ENCODE measurements at regions not wholly inside any gene's neighbourhood (a gene's known extent, or its start where the extent isn't known, plus 50 kb on each side); places are given as distances from the start of the nearest gene placed in this dataset.

DNA sequence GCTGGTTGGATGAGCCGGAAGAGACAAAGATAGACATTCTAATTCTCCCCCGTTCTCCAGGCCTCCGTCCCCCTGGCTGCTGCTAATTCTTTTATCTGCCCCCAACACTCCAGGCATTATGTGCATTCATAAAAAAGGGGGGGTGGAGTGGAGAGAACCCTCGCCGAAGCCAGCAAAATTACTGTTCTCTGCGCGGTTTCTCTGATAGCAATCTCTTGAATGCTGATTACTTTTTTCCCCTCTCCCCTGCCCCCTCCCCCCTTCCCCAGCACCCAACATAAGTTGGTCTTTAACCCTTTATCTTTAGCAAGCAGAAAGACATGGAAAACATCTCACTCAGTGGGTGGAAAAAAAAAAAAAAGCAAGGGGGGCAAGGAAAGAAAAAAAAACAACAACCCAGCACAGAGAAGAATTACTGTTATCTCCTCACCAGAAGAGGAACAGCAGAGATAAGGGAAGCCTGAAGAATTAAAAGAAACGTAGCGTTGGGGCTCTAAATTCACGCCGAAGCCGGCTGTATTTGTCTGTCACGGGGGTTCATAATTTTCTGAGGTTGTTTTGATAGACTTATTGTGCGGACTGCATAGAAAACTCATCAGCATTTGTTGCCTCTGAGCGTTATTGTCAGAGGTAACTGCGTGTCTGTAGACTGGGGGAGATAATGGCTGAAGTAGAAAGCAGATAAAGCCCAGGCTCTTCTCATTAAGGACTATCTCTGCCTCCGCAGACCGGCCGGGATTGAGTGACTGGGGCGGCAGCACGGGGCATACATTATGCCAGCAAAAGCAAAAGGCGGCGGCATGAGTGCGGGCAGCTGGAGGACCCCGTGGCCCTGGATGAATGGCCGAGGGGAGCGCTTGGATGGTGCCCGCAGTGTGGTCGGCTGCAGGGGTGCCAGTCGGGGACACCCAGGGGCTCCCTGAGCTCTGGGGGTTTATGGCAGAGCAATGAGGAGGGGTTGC, 126.9 kb downstream of the MRM1 start:
- no peak for DNase-seq (ENCODE audit: low read depth)

DNA sequence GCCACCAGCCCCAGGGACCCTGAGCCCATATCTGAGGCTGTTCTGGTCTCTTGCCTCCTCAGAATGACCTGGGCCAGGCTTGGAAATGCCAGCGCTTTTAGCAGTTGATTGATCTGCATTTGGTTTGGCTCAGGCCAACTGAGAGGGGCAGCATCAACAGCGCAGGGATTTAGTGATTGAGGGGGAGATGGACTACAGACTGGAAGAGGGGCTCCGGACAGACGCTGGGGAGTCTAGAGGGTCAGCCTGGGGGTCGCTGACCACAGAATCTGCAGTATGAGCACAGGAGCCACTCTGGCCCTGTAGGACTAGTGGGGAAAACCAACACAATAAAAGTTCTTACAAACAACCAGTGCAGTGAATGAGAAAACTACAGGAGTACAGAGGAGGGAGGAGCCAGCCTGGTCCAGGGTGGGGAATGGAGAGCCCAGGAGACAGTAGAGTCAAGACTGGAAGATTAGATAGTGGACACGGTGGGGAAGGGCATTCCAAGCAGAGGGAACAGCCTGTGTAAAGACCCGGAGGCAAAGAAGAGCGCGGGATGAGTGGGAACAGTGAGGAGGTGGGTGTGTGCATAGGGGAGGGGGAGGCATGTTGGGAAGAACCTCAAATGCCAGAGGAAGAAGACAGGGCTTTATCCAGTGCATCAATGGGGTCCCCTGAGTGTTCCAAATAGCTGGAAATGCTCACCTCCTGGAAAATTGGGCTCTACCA, 128.9 kb downstream of the MRM1 start:
- no peak for DNase-seq (ENCODE audit: low read depth)

DNA sequence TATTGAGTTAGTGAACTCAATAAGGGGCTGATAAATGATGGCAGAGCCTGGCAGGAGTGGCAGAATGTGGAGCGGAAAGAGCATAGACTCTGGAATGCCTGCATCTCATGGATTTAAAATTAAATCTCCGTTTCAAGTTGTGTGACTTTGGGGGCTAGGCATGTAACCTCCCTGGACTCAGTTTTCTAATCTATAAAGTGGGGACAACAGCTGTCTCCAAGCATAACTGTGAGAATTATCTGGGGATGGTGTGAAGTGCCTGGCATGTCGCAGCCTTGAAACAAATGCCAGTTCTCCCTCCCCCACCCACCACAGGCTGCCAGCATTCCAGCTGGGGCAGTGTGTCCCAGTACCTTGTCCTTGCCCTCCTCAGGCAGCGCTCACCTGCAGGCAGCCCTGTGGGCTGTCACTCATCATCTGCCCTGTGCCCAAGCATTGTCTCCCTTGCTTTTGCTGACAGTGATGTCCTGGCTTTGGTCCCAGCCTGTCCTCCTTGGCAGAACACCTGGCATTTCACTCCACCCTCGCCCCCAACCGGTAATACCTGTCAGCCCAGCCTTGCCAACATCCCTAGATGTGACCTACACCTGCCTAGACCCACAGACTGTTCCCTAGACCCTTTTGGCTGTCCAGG, 129.6 kb downstream of the MRM1 start:
- no peak for DNase-seq (ENCODE audit: low read depth)

DNA sequence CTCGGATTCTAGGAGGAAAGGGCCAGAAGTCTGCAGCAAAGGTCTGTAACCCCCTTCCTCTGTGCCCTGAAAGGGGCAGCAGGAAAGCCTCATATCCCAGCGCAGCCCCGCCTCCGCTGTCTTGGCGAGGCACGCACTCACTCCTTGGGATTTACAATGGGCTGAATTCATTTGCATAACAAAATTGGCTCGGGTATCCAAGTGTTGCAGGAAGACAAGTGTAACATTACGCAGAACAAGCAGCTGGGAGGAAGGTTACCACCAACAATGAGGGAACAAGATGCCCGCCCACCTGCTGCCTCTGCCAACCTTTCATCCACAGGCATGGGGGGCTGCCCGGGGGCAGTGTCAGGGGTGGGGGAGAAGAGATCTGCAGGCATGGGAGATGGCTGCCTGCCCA, 130.4 kb downstream of the MRM1 start:
- no peak for DNase-seq (ENCODE audit: low read depth)

DNA sequence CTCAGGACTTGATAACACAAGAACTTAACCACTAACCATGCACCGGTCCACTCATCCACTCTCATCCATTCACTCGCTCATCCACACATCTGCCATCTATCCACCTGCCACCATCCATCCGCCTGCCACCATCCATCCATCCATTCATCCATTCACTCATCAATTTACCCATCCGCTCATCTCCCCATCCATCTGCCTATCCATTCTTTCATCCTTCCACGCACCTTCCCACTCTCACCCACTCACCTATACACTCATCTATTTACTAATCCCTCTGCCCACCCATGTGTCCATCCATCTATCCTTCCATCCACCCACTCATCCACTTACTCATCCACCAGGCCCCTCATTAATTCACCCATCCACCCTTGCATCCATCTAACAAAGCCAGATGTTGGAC, 131.0 kb downstream of the MRM1 start:
- DNase-seq (ENCODE audit: low read depth): no peak

DNA sequence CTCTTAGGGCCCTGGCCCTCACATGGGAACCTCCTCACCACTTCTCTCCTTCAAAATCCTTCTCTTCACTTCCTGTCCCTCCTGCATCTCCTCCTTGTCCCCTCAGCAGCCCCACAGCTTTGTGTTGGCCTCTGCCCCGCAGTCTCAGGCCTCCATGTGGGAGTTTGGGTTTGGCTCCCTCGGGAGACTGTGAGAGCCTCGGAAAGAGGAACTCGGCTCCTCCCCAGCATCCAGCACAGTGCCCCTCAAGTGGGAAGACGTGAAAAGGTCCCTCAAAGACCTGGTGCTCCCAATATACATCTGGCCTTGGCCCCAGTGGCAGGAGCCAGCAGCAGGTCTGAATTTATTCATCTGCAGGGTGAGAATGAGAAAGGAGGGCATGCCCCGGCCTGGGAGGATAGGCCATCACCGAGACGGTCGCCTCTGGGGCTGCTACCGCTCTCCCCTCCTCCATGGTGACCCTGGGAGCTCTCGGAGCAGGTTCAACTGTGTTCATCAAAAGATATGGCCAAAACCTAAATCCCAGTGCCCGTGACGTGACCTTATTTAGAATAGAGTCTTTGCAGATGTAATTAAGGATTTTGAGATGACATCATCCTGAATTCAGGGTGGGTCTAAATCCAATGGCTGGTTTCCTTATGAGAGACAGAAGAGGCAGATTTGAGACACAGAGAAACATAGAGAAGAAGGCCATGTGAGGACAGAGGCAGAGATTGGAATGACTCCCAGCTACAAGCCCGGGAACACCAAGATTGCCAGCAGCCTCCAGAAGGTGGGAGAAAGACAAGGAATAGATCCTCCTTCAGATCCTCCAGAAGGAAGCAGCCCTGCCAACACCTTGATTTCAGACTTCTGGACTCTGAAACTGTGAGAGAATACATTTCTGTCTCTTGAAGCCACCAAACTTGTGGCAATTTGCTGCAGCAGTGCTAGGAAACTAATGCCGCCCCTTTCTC, 135.1 kb downstream of the MRM1 start:
- DNase-seq (ENCODE audit: low read depth): no peak

DNA sequence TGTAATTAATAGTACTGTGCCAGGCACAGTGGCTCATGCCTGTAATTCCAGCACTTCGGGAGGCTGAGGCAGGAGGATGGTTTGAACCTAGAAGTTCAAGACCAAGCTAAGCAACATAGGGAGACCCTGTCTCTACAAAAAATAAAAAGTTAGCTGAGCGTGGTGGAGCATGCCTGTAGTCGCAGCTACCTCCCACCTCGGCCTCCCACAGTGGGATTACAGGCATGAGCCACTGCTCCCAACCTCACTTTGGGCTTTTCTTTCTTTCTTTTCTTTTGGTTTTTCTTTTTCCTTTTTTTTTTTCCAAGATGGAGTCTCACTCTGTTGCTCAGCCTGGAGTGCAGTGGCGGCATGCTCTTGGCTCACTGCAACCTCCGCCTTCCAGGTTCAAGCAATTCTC, 137.8 kb downstream of the MRM1 start:
- DNase-seq (ENCODE audit: low read depth): no peak

DNA sequence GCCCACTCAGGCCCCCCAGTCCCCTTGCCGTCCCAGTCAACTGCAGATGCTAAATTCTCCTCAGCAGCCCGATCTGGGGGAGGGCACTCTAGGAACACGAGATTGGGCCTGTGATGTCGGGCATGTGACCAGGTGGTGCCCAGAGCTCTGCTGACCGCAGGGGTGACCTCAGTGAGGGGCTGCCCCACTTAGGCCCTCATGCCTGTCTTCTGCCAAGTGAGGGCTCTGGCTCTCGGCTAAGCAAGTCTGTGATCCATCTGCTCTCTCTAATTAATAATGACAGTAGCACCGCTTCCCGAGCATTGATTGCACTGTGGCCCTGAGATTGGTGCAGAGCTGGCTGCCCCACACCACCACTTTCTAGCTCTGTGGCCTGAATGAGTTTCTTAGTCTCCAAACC, 138.8 kb downstream of the MRM1 start:
- no peak for DNase-seq (ENCODE audit: low read depth)

DNA sequence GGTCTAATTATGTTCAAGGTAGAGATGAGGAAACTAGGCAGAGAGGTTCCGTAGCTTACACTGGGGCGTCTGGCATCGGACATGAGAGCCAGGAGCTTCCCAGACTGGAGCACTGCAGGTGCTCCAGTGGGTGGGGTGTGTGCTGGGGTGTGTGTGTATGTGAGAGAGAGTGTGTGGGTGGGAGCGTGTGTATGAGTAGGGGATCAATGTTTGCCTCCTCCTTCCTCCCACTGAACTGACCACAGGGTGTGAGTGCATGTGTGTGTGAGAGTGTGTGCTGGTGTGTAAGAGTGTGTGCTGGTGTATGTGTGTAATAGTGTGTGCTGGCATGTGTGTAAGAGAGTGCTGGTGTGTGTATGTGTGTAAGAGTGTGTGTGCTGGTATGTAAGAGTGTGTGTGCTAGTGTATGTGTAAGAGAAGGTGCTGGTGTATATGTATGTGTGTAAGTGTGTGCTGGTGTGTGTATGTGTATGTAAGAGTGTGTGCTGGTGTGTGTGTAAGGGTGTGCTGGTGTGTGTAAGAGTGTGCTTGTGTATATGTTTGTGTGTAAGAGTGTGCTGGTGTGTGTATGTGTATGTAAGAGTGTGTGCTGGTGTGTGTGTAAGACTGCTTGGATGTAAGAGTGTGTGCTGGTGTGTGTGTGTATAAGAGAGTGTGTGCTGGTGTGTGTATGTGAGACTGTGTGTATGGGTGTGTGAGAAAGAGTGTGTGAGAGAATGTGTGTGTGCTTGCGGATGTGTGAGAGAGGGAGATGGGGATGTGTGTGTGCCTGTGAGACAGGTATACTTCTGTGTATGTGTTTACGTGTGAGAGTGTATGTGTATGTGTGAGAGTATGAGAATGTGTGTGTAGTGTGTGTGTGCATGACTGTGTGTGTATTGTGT, 139.9 kb downstream of the MRM1 start:
- DNase-seq (ENCODE audit: low read depth): no peak

DNA sequence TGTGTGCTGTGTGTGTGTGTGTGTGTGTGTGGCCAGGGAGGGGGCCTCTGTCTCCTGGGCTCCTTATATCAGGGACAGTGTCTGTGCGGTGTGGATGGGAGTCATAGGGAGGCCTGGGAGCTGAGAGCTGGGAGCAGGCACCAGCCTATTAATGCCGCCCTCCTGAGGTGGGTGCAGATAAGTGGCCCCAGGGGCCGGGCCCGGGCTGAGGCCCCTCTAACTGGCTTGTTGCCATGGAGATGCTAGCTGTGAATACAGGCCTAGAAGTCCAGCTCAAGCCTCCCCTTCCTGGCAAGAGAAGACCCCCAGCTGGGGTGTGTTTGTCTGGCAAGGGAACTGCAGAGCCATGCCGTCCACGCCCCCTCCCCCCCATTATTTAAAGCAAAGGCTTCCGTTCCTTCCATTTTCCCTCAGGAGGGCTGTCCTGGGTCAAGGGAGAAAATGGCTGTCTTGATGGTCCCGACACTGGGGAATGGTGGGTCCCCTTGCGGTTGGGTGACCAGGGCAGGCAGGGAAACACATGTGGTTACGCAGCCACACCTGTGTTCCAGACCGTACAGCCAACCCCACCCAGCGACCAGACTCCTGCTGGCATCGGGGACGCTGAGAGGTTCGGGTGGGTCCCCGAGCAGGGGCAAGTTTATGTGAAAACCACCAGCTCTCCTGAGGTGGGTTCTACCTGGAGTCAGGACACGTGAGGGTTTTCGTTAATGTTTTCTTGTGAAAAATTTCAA, 141.1 kb downstream of the MRM1 start:
- DNase-seq (ENCODE audit: low read depth): no peak

DNA sequence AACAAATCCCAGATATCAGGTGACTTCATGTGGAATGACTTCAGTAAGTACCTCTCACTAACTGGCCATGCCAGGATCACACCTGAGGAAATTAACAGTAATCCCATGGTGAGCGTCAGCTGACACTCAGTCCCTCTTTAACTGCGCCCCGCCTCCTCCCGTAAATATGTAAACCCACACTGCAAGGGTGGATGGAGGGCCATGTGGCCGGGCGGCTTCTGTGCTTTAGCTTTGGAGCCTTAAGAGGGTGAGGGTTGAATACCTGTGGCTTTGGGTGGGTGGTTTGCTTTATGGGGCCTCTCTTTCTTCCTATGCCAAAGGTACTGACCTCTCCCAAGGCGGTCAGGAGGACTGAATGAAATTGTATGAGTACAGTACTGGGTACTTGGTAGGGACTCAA, 141.7 kb downstream of the MRM1 start:
- DNase-seq (ENCODE audit: low read depth): no peak

DNA sequence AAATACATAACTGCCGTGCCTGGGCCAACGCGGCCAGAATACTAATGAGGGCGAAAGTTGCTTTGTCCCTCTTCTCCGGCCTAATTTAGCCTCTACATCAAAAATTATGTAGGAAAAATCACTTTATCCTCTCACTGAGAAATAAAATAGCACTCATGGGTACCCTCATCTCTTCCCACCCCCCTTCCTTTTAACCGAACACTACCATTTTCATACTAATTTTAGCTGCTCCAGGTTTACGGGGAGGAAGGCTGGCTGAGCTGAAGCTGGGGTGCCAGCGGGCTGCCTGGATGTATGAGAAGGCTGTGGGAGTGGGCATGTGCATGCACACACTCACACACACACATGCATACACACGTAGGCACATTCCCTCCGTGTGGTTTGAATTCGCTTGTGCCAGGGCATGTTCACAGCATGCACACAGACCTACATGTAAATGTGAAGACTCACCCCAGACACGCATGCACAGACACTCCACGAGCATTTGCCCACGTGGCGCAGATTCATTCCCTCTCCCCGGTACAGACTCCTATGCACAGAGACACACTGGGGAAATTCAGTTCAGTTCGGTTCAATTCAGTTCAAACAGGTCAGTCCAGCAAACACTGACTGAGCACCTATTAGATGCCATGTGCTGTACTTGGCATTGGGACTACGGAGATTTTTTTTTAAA, 145.1 kb downstream of the MRM1 start:
- DNase-seq (ENCODE audit: low read depth): no peak

DNA sequence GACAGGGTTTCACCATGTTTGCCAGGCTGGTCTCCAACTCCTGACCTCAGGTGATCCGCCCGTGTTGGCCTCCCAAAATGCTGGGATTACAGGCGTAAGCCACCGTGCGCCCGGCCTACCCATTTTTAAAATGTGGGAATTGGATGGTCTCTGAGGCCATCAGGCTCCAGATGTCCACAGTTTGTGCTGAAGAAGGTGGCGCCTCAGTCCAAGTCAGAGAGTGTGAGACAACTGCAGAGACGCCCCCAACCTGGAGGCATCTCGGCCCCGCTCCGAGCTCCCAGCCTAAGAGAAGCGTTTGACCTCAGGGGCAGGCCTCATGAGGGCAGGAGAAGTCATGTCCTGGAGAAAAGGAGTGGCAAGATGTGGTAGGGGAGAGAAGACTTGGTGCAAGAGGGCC, 146.5 kb downstream of the MRM1 start:
- no peak for DNase-seq (ENCODE audit: low read depth)

DNA sequence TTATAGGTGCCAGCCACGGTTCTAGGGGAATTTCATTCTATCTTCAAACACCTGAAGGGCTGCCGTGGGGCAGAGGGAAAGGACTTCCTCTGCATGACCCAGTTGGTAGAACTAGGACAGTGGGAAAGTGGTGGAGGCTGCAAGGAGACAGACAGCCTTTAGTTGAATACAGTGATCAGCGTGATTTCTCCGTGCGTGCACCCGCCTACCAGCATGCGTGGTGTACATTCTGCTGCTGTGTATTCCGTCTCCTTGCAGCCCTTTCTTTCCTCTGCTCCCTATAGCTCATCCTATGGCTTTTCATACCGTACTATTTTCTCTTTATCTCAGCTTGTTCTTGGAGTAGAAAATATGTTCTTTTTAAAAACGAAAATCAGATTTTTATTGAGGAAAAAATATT, 146.9 kb downstream of the MRM1 start:
- no peak for DNase-seq (ENCODE audit: low read depth)

DNA sequence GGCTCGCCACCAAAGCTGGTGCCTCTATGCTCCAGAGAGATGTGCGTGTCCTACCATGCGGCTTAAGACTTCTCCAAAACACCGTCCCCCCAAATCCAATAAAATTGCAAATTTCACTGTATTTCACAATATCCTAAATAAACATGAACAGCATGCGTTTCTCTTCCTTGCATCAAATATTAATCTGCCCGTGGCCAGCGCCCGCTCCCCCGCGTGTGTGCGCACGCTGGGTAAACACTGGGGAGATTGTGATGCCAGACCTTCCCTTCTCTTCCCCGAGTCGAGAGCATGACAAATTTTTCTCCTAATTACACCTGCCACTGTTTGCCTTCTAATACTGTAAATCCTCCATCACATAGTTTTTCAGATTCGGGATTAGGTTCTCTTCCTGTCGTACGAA, 148.1 kb downstream of the MRM1 start:
- DNase-seq (ENCODE audit: low read depth): no peak

DNA sequence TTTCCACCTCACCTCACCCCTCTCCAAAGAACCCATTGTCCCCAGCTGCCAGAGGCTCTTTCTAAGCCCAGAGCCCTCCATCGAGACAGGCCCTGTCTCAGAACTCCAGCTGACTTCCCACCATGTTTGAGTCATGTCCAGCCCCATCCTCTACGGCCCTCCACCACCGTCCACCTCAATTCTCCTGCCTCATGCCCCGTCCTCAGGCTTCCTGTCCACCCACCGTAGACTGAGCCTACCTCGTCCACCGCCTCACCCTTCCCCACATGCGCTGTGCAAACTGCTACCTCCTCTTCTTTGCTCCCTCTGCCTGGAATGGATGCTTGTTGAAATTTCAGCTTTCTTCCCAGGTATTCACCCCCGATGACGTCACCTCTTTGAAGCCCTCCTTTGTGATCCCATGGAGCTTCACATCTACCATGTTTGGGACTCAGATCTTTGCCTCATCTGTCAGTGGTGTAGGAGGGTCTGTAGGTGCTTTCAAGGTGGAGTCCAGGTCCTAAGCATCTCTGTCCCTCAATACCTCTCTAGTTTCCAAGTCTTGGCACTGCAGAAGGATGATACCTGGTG, 149.0 kb downstream of the MRM1 start:
- no peak for DNase-seq (ENCODE audit: low read depth)

DNA sequence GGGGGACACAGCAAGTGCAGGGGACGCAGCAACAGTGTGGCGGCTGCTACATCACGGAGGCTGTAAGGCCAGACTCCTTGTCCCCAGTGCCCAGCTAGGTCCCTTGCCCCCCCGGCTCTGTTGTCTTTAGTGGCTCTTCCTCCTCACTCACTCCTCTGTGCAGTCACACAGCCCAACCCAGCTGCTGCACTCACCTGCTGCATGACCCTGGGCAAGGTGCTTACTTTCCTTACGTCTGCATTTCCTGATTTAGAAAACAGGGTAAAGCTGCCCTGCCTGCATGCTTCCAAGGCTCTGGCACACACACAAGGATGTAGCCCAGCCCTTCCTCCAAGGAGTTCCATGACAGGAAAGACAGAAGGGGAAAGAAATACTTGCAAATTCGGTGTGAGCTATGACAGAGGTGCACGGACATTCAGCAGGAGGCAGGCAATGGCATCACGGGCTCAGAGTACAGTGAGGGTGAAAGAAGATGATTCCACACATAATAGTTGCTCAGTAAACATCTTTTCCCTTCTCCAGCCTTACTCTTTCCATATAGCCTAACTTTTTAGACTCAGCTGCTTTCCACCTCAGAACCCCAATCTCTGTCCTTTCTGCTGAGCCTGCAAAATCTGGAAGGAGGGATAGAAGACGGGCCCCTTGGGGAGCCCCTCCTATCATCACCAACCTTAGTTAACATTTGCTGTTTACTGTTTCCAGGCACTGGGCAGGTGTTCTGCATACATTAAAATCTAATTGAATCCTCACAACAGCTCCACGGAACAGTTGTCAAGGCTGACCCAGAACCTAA, 150.9 kb downstream of the MRM1 start:
- DNase-seq (ENCODE audit: low read depth): no peak

DNA sequence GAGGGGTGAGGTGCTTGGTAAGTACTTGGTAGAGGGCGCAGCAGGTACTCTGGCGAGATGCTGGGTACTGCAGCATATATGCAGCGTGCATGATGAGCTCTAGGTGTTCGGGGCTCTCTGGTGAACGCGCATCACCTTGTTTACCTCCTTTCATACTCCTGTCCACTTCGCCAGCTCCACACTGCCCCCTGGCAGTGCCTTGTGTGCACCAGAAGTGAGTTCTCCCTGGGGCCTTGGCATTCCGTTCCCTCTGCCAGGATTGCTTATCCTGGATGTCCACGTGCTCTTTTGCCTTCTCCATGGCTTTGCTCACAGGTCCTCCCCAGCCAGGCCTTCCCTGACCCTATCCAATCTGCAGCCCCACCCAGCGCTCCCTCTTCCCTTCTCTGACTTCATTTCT, 154.2 kb downstream of the MRM1 start:
- no peak for DNase-seq (ENCODE audit: low read depth)

Measured in stimulated activated CD8-positive, alpha-beta memory T cell treated with anti-CD3 and anti-CD28 coated beads, Interleukin-12 subunit alpha, Interleukin-12 subunit beta, amount 100 ng/mL, for 4 hours (primary cell).